Mesendoderm (in vitro differentiated cells): ENCODE measurements at regions not wholly inside any gene's neighbourhood (a gene's known extent, or its start where the extent isn't known, plus 50 kb on each side); places are given as distances from the start of the nearest gene placed in this dataset.
A peak's percentile ranks its signal among the peaks of the same experiment; 100 is the strongest.
"Not testable (repeated sequence)": the region's sequence is repeated elsewhere in the genome, so short reads cannot be mapped to it uniquely, and the experiment has no call there.

Source experiments
- DNase-seq: peaks from one replicate; pipeline ENCODE4 v3.0.0; 2013
- H2AK5ac ChIP-seq: 2 replicates; pipeline ENCODE4 v1.6.1; 2013; ENCODE audit warnings: low read length, inconsistent platforms
- H2BK120ac ChIP-seq: 2 replicates; pipeline ENCODE4 v1.6.1; 2013; ENCODE audit warnings: low read depth, mild to moderate bottlenecking, low read length, moderate library complexity, mixed read lengths
- H2BK15ac ChIP-seq: replicated peaks from 2 replicates; pipeline ENCODE4 v1.6.1; 2013; ENCODE audit warnings: low read depth, mild to moderate bottlenecking, moderate library complexity
- H2BK5ac ChIP-seq: 2 replicates; pipeline ENCODE4 v1.6.1; 2013; ENCODE audit warnings: low read length, inconsistent platforms
- H3K18ac ChIP-seq: 2 replicates; pipeline ENCODE4 v1.6.1; 2013; ENCODE audit warnings: mild to moderate bottlenecking, low read length, mixed read lengths
- H3K23ac ChIP-seq: one replicate; pipeline ENCODE4 v1.6.1; 2013; ENCODE audit warnings: low read length
- H3K27ac ChIP-seq: 2 replicates; pipeline ENCODE4 v1.5.1; 2013; ENCODE audit warnings: low read depth, mild to moderate bottlenecking, inconsistent platforms, low read length, moderate library complexity
- H3K27me3 ChIP-seq: 2 replicates; pipeline ENCODE4 v1.6.1; 2013; ENCODE audit warnings: low read length, control low read depth, mild to moderate bottlenecking, inconsistent platforms; ENCODE audit not compliant: insufficient read depth, poor library complexity
- H3K36me3 ChIP-seq: 2 replicates; pipeline ENCODE4 v1.6.1; 2013; ENCODE audit warnings: low read length, inconsistent platforms; ENCODE audit not compliant: control insufficient read depth, insufficient read depth
- H3K4ac ChIP-seq: one replicate; pipeline ENCODE4 v1.6.1; 2013; ENCODE audit warnings: low read depth, mild to moderate bottlenecking, low read length, moderate library complexity
- H3K4me1 ChIP-seq: 2 replicates; pipeline ENCODE4 v1.6.1; 2013; ENCODE audit warnings: low read depth, low read length, inconsistent platforms; ENCODE audit not compliant: control insufficient read depth
- H3K4me2 ChIP-seq: 2 replicates; pipeline ENCODE4 v1.6.1; 2013; ENCODE audit warnings: low read length
- H3K4me3 ChIP-seq: 2 replicates; pipeline ENCODE4 v1.5.1; 2013; ENCODE audit warnings: mild to moderate bottlenecking, low read length
- H3K56ac ChIP-seq: one replicate; pipeline ENCODE4 v1.6.1; 2013; ENCODE audit warnings: low read length
- H3K79me1 ChIP-seq: 2 replicates; pipeline ENCODE4 v1.6.1; 2013; ENCODE audit warnings: low read length, inconsistent platforms
- H3K79me2 ChIP-seq: 2 replicates; pipeline ENCODE4 v1.6.1; 2013; ENCODE audit warnings: mild to moderate bottlenecking, low read length; ENCODE audit not compliant: control insufficient read depth, insufficient read depth
- H3K9ac ChIP-seq: 2 replicates; pipeline ENCODE4 v1.6.1; 2013; ENCODE audit warnings: low read length, inconsistent platforms
- H4K5ac ChIP-seq: one replicate; pipeline ENCODE4 v1.6.1; 2013; ENCODE audit warnings: low read length
- H4K8ac ChIP-seq: one replicate; pipeline ENCODE4 v1.6.1; 2013; ENCODE audit warnings: low read depth, mild to moderate bottlenecking, control low read depth, low read length, moderate library complexity
- WGBS: extraction: QIAGEN DNeasy Blood & Tissue Kit; methylation state at CpG from one replicate; pipeline ENCODE4 v1.1.7; 2013; ENCODE audit warnings: low lambda C conversion rate, missing lambda C conversion rate; ENCODE audit not compliant: insufficient coverage; ENCODE audit errors: extremely low coverage; 5-methylcytosine and 5-hydroxymethylcytosine counted together

DNA sequence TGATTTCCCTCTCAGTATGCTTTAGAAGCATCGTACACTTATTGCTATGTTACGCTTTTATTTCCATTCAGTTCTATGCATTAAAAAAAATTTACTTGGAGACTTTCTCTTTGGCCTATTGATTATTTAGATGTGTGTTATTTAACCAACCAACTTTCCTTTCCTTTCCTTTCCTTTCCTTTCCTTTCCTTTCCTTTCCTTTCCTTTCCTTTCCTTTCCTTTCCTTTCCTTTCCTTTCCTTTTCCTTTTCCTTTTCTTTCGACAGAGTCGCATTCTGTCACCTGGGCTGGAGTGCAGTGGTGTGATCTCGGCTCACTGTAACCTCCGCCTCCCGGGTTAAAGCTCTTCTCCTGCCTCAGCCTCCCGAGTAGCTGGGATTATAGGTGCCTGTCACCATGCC, 502.7 kb upstream of the LARGE1 start:
- H3K18ac ChIP-seq, H3K27me3 ChIP-seq, H3K4me2 ChIP-seq, H3K79me2 ChIP-seq, H3K23ac ChIP-seq, H3K56ac ChIP-seq, H3K79me1 ChIP-seq, H3K4ac ChIP-seq, H2AK5ac ChIP-seq, H3K4me1 ChIP-seq, H3K9ac ChIP-seq, H2BK120ac ChIP-seq, H2BK15ac ChIP-seq, H3K27ac ChIP-seq, H3K36me3 ChIP-seq, H2BK5ac ChIP-seq, H4K8ac ChIP-seq, H4K5ac ChIP-seq, H3K4me3 ChIP-seq, DNase-seq: not testable (repeated sequence)
- no CpG with 5 or more reads among the region's 8 CpGs for WGBS

DNA sequence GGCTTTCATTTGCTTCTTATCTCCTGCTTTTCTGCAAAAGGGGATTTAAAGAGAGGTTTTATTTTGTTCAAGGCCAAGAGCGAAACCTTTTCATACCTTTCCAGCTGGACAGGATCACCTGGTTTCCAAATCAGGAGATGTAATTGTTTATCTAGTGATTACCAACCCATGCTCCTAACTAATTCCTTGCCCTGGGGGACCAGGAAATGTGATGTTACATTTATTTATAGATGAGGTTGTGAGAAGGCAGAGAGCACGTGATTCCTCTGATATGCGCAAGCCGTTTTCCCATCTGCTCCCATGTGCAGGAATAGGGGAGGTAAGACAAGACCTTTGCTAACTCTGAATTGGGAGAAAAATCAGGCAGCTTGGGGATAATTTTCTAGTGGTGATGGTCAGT, 507.2 kb upstream of the LARGE1 start:
- H3K18ac ChIP-seq, result no peak overlapping the region
- H4K5ac ChIP-seq, result no peak overlapping the region
- no peaks in the 10 kb centered on the region for H3K4me1 ChIP-seq
- no peak overlapping the region for H3K27ac ChIP-seq
- no peaks in the 10 kb centered on the region for H3K79me2 ChIP-seq
- H3K56ac ChIP-seq, result no peak overlapping the region
- no peak overlapping the region for H3K9ac ChIP-seq
- H3K27me3 ChIP-seq, result no peaks in the 10 kb centered on the region
- no peak overlapping the region for H2AK5ac ChIP-seq
- no peak overlapping the region for H3K4me3 ChIP-seq
- H4K8ac ChIP-seq, result no peak overlapping the region
- no peak overlapping the region for H2BK15ac ChIP-seq
- H3K36me3 ChIP-seq, result no peaks in the 10 kb centered on the region
- H3K4me2 ChIP-seq, result no peak overlapping the region
- no CpG with 5 or more reads among the region's 4 CpGs for WGBS
- no peak overlapping the region for H3K23ac ChIP-seq
- no peak overlapping the region for H2BK120ac ChIP-seq
- no peak for DNase-seq
- H3K79me1 ChIP-seq, result no peaks in the 10 kb centered on the region
- no peak overlapping the region for H3K4ac ChIP-seq
- H2BK5ac ChIP-seq, result no peak overlapping the region

DNA sequence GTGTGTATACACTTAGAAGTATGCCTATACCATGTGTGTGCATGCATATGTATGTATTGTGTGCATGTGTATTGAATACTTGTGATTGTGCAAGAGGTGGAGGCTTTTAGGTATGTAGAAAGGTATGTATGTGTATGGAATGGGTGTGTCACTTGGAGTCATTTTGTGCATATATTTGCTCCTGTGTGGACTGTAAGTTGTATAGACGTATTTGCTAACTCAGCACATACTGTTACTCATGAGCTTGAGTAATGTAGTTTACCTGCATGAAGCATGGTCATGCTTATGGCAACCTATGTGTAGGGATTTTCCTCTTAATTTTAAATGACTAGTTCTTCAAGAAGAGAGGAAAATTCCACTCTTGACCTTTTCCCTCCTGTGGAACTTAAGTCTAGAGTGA, 507.6 kb upstream of the LARGE1 start:
- no peaks in the 10 kb centered on the region for H3K79me2 ChIP-seq
- H3K27me3 ChIP-seq, result no peaks in the 10 kb centered on the region
- no peak overlapping the region for H3K18ac ChIP-seq
- no peak overlapping the region for H3K23ac ChIP-seq
- no peak overlapping the region for H3K4me2 ChIP-seq
- no peak overlapping the region for H2BK5ac ChIP-seq
- no peak overlapping the region for H4K5ac ChIP-seq
- H2AK5ac ChIP-seq, result no peak overlapping the region
- WGBS, result no CpG with 5 or more reads among the region's 1 CpG
- H2BK120ac ChIP-seq, result no peak overlapping the region
- H3K56ac ChIP-seq, result no peak overlapping the region
- no peak overlapping the region for H4K8ac ChIP-seq
- H3K4me1 ChIP-seq, result no peaks in the 10 kb centered on the region
- no peak overlapping the region for H2BK15ac ChIP-seq
- H3K27ac ChIP-seq, result no peak overlapping the region
- DNase-seq, result no peak
- H3K4ac ChIP-seq, result no peak overlapping the region
- no peaks in the 10 kb centered on the region for H3K79me1 ChIP-seq
- no peak overlapping the region for H3K4me3 ChIP-seq
- H3K9ac ChIP-seq, result no peak overlapping the region
- no peaks in the 10 kb centered on the region for H3K36me3 ChIP-seq

DNA sequence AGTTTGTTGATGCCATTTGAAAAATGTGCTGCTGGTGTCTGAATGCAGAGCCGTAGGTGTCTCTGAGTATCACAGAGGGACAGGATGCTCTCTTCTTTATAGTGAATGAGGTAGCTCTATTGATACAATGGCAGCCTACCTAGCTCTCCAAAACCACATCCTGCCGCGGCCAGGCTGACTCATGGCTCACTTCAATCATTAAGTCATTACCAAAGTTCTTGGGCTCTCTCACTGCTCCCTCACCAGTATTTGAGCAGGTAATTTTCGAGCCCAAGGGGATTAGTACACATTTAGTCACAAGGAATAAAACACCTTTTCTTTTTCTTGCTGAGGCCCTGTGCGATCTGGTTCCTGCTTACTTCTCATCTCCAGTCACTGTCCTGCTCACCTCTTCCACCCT, 509.0 kb upstream of the LARGE1 start:
- Histone ChIP-seq H3K79me2 (no peaks in the 10 kb centered on the region), H2BK5ac (no peak overlapping the region), H3K23ac (no peak overlapping the region), H3K27me3 (no peaks in the 10 kb centered on the region), H3K4ac (no peak overlapping the region), H3K18ac (no peak overlapping the region), H3K4me1 (no peaks in the 10 kb centered on the region), H4K5ac (no peak overlapping the region), H4K8ac (no peak overlapping the region), H3K79me1 (no peaks in the 10 kb centered on the region), H3K56ac (no peak overlapping the region), H3K9ac (no peak overlapping the region), H3K36me3 (no peaks in the 10 kb centered on the region), H2AK5ac (no peak overlapping the region), H3K4me3 (no peak overlapping the region), H2BK120ac (no peak overlapping the region), H2BK15ac (no peak overlapping the region), H3K27ac (no peak overlapping the region), H3K4me2 (no peak overlapping the region)
- no CpG with 5 or more reads among the region's 5 CpGs for WGBS
- peak; percentile 16 for DNase-seq

DNA sequence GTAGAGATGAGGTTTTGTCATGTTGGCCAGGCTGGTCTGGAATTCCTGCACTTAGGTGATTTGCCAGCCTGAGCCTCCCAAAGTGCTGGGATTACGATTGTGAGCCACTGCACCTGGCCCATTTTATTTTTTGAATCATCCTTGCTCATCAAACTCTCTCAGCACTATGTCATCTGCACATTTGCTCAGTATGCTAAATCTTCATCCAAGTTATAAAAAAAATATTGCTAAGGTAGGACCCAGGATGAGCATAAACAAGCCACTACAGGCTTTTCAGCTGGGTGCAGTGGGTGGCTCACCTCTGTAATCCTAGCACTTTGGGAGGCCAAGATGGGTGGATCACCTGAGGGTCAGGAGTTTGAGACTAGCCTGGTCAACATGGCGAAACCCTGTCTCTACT, 510.1 kb upstream of the LARGE1 start:
- no peak overlapping the region for H2BK120ac ChIP-seq
- no peak overlapping the region for H4K5ac ChIP-seq
- no peaks in the 10 kb centered on the region for H3K27me3 ChIP-seq
- H3K18ac ChIP-seq, result no peak overlapping the region
- no peak overlapping the region for H2BK5ac ChIP-seq
- H2AK5ac ChIP-seq, result no peak overlapping the region
- DNase-seq, result no peak
- no peak overlapping the region for H2BK15ac ChIP-seq
- no peaks in the 10 kb centered on the region for H3K36me3 ChIP-seq
- no peak overlapping the region for H3K27ac ChIP-seq
- no peaks in the 10 kb centered on the region for H3K79me1 ChIP-seq
- H3K23ac ChIP-seq, result no peak overlapping the region
- no peaks in the 10 kb centered on the region for H3K4me1 ChIP-seq
- no peak overlapping the region for H3K56ac ChIP-seq
- no peak overlapping the region for H4K8ac ChIP-seq
- H3K4me2 ChIP-seq, result no peak overlapping the region
- no peaks in the 10 kb centered on the region for H3K79me2 ChIP-seq
- no CpG with 5 or more reads among the region's 2 CpGs for WGBS
- H3K4ac ChIP-seq, result no peak overlapping the region
- no peak overlapping the region for H3K4me3 ChIP-seq
- H3K9ac ChIP-seq, result no peak overlapping the region

DNA sequence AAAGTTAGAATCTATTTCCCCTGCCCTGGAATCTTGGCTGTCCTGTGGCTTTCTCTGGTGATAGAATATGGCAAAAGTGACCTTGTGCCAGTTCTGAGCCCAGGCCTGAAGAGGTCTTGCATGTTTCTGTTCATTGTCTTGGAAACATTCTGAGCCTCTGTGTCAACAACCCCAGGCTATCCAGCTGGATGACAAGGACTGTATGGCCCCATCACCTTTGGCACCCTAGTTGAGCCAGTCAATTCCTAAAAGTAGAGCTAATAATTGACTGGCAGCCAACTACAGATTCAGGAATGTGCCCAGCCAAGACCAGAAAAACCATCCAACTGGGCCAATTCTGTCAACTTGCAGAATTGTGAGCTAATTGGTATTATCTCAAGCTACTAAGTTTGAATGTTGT, 514.1 kb upstream of the LARGE1 start:
- H3K79me1 ChIP-seq, result no peaks in the 10 kb centered on the region
- H3K36me3 ChIP-seq, result no peaks in the 10 kb centered on the region
- no peak overlapping the region for H3K56ac ChIP-seq
- H3K4me3 ChIP-seq, result no peak overlapping the region
- no peak overlapping the region for H3K9ac ChIP-seq
- no peak overlapping the region for H3K23ac ChIP-seq
- no peak overlapping the region for H2BK15ac ChIP-seq
- no peak overlapping the region for H3K18ac ChIP-seq
- no peak overlapping the region for H3K4ac ChIP-seq
- H3K4me1 ChIP-seq, result no peaks in the 10 kb centered on the region
- no peak overlapping the region for H2AK5ac ChIP-seq
- no peak overlapping the region for H2BK120ac ChIP-seq
- no peak overlapping the region for H2BK5ac ChIP-seq
- H4K5ac ChIP-seq, result no peak overlapping the region
- no peaks in the 10 kb centered on the region for H3K27me3 ChIP-seq
- H3K4me2 ChIP-seq, result no peak overlapping the region
- H3K79me2 ChIP-seq, result no peaks in the 10 kb centered on the region
- no peak overlapping the region for H4K8ac ChIP-seq
- H3K27ac ChIP-seq, result no peak overlapping the region
- DNase-seq, result no peak
